ENCODE measurements at regions not wholly inside any gene's neighbourhood (a gene's known extent, or its start where the extent isn't known, plus 50 kb on each side); places are given as distances from the start of the nearest gene placed in this dataset.

GRCh38 chr7:16359216-16359615 lies 62.1 kb downstream of the CRPPA start:
- Histone ChIP-seq H3K27ac (no peak overlapping the region), H3K4me1 (no peaks in the 10 kb centered on the region), H3K4me3 (no peak overlapping the region), H3K9me3 (no peaks in the 10 kb centered on the region), H3K36me3 (no peaks in the 10 kb centered on the region), H3K27me3 (no peaks in the 10 kb centered on the region)
- intact Hi-C loops (cut with DNase I; ENCODE audit: low total_unique reads): no loop called here
- DNase-seq: no peak
- no peak for TF ChIP-seq CTCF (IDR thresholded peaks at IDR 0.05)

DNA sequence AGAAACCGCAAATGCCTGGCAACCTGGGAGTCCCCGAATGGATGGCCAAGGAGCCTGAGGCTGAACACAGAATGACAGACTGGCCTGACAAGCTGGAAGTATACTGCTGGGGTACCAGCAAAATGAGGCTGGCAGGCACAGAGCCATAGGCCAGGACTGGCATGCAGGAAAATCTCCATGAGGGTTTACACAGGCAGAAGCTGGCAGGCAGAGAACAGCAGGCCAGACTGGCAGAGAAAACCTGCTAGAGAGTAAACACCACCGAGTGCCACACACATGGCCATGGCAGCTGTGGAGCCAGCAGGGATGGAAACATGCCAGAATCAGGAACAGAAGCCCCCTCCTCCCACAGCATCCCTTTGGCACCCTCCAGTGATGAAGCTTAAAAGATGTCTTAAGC lies 63.4 kb downstream of the CRPPA start:
- no peak overlapping the region for H3K4me3 ChIP-seq
- H3K27ac ChIP-seq: no peak overlapping the region
- H3K36me3 ChIP-seq: no peaks in the 10 kb centered on the region
- TF ChIP-seq CTCF (IDR thresholded peaks at IDR 0.05): no peak
- no peaks in the 10 kb centered on the region for H3K4me1 ChIP-seq
- no peaks in the 10 kb centered on the region for H3K9me3 ChIP-seq
- intact Hi-C loops (cut with DNase I; ENCODE audit: low total_unique reads): no loop called here
- no peaks in the 10 kb centered on the region for H3K27me3 ChIP-seq
- DNase-seq: no peak

GRCh38 chr7:16357474-16357873 lies 63.9 kb downstream of the CRPPA start:
- Histone ChIP-seq H3K27me3 (no peaks in the 10 kb centered on the region), H3K4me1 (no peaks in the 10 kb centered on the region), H3K4me3 (no peak overlapping the region), H3K36me3 (no peaks in the 10 kb centered on the region), H3K27ac (no peak overlapping the region), H3K9me3 (no peaks in the 10 kb centered on the region)
- no peak for TF ChIP-seq CTCF (IDR thresholded peaks at IDR 0.05)
- DNase-seq: no peak
- intact Hi-C loops (cut with DNase I; ENCODE audit: low total_unique reads): no loop called here

DNA sequence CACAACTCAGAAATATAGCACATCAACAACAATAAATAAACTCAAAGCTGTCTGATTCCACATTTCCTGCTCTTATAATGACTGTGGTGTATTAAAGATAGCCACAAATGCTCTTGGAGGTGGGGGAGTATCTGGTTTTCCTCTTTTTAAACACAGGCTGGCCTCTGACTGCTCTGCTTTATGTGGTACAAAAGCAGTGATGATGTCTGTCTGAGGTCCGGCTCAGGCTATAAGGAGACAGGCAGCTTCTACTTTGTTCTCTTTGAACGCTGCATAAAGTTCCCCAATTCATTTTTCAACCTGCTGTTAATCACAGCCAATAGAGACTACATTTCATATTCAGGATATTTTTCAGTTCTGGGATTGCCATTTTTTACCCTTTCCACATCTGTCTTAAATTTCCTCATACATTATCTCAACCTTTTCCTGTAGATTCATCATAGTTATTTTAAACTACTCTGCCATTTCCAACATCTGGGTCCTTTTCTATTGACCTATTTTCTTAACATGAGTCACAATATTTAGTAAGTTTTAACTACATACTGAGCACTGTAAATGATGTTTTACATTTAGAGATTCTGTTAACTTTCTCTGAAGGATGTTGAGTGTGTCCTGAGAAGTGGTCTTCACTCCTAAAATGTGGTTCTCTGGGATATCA lies 64.9 kb downstream of the CRPPA start:
- intact Hi-C loops (cut with DNase I; ENCODE audit: low total_unique reads): no loop called here
- no peaks in the 10 kb centered on the region for H3K4me1 ChIP-seq
- no peak for DNase-seq
- no peak overlapping the region for H3K27ac ChIP-seq
- no peaks in the 10 kb centered on the region for H3K36me3 ChIP-seq
- no peaks in the 10 kb centered on the region for H3K27me3 ChIP-seq
- no peaks in the 10 kb centered on the region for H3K9me3 ChIP-seq
- no peak overlapping the region for H3K4me3 ChIP-seq
- TF ChIP-seq CTCF (IDR thresholded peaks at IDR 0.05): no peak

- intact Hi-C loops (cut with DNase I; ENCODE audit: low total_unique reads): no loop called here
- no peak for TF ChIP-seq CTCF (IDR thresholded peaks at IDR 0.05)
- Histone ChIP-seq H3K27ac (no peak overlapping the region), H3K27me3 (no peaks in the 10 kb centered on the region), H3K4me1 (no peaks in the 10 kb centered on the region), H3K9me3 (no peaks in the 10 kb centered on the region), H3K36me3 (no peaks in the 10 kb centered on the region), H3K4me3 (no peak overlapping the region)
- DNase-seq: no peak
These were observed 66.8 kb downstream of the CRPPA start for GRCh38 chr7:16354573-16354972.

DNA sequence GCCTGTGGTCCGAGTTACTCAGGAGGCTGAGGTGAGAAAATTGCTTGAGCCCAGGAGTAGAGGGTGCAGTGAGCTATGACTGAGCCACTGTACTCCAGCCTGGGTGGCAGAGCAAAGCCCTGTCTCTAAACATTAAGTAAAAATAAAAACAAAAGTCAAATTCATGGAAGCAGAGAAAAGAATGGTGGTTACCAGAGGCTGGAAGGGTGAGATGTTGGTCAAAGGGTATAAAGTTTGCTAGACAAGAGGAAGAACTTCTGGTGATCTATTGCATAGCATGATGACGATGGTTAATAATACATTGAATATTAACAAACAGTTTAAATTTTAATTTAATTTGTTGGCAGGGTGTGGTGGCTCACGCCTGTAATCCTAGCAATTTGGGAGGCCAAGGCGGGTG lies 68.1 kb downstream of the CRPPA start:
- TF ChIP-seq CTCF (IDR thresholded peaks at IDR 0.05): no peak
- no peak for DNase-seq

More for the DNA sequence above, 68.1 kb downstream of the CRPPA start:
- Histone ChIP-seq H3K4me3 (no peak overlapping the region), H3K27ac (no peak overlapping the region), H3K9me3 (no peaks in the 10 kb centered on the region), H3K36me3 (no peaks in the 10 kb centered on the region), H3K27me3 (no peaks in the 10 kb centered on the region), H3K4me1 (no peaks in the 10 kb centered on the region)
- intact Hi-C loops (cut with DNase I; ENCODE audit: low total_unique reads): no loop called here

Data from tibial artery (tissue), 4 donors.